ELR (cell line): ENCODE measurements at regions not wholly inside any gene's neighbourhood (a gene's known extent, or its start where the extent isn't known, plus 50 kb on each side); places are given as distances from the start of the nearest gene placed in this dataset.

Source experiments
- DNase-seq: peaks from one replicate; pipeline ENCODE4 v3.0.0-alpha.2; 2015; ENCODE audit warnings: low read depth

DNA sequence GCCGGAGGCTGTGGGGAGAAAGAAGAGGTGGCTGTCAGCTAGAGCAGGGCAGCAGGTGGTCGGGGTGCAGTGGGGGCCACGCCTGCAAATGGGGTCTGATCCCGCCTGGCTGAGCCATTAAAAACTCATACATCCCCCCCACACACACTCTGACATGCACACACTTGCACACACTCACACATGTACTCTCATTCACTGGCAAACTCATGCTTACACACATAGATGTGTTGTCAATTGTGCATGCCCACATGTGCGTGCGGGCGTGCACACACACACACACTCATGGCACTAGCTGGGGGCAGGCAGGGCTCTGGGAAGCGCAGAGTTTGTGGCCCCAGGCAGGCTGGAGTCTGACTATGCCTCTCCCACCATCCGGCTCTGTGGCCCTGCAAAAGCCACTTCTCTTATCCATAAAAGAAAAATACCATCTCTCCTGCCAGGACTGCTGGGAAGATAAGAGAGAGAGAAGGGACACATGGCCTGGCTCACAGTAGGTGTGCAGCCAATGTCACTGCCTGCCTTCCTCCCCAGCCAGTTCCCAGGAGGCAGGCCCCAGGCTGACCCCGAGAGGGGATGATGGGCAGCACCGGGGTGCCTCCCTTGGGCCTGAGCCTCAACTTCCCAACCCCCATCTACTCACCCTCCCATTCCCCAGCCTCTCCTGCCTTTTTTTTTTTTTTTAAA is 163.5 kb upstream of the LINGO1 start:
- DNase-seq = no peak

DNA sequence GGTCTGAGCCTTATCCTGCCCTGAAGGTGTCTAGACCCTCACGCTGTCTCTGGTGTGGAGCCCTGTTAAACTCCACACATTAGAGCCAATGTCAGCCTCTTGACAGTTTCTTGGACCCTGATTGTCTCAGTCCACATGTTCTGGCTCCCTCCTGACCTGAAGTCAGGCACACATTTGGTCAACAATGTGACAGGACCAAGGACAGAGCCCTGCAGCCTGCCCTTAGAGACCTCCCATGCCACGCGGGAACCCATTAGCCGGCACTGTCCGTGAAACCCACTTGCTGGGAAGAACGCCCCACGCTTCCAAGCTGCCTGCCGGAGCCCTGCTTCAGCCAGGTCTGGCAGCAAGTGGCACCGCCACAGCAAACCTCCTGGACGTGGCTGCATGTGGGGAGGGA is 162.7 kb upstream of the LINGO1 start:
- no peak for DNase-seq

DNA sequence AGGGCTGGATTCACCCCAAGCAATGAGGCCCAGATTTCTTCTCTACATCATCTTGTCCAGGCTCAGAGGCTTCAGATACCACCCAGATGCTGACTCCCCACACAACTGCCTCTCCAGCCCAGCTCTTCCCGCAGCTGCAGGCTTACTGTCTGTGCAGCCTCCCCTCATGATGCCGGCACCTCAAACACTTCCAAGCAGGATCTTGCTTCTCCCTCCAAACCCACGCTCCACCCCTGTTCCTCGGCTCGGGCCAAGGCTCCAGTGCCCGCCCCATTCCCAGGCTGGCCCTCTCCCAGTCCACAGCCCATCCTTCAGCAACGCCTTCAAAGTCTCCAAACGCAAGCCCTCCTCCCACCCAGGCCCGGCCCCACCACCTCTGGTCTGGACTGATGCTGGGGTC is 159.2 kb upstream of the LINGO1 start:
- DNase-seq = no peak

DNA sequence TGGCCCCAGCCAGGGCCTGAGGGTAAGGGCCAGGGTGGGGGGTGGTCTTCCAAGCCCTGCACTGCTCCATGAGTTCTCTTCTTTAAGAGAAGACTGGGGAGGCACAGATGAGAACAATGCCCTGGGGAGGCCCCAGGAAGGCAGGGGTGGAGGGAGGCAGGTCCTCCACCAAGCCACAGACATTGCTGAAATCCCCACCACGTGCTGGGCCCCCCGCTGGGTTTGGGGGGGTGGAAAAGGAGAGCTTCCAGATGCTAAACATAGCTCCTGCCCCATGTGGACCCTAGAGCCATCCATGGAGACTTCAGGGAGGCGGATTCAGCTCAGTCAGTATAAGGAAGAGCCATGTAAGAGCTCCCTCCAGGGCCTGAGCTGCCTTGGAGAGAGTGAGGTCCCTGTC is 157.8 kb upstream of the LINGO1 start:
- no peak for DNase-seq

DNA sequence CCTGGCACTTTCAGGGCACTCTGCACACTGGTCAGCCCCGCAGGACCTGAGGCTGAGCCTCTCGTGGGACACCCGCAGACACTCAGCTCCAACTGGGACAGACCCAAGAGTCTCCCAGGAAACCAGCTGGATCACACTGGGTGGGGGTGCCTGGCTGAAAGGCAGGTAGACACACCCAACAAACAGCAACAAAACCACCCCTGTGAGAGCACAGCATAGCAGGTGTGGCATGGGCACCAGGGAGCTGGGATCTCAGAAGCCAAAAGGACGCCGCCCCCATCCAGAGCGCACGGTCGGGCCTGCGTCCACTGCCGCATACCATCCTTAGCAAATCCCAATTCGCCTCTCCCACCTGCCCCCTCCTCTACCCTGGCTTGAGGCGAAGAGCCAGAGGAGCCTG is 154.2 kb upstream of the LINGO1 start:
- no peak for DNase-seq

DNA sequence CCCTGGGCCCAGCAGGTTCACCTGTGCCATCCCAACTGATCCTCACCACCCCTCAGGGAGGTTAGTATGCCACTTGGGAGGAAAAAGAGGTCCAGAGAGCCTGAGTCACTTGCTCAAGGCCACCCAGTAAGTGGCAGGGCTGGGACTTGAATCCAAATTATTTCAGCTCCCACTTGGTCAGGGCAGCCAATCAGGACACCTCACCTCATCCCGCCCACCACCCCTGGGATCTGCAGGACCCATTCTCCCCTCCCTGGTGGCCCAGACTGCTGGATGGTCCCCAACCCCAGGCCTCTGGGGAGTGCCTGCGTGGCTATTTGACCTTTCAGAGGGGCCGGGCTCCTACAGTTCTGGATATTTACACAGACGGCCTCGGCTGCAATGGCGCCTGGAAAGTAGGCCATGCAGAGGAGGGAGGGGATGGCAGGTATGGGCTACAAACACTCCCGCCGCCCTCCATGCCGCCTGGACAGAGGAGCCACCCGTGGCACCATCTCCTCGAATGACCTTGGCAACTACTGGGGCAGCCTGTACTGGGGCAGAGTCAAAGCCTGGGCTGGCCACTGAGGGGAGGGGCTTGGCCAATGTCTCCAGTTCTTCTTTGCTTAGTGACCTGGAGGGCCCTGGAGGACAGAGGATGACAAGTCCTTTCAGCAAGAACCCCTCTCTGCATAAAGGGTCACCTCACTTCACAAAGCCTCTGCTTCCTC is 153.6 kb upstream of the LINGO1 start:
- DNase-seq = no peak

DNA sequence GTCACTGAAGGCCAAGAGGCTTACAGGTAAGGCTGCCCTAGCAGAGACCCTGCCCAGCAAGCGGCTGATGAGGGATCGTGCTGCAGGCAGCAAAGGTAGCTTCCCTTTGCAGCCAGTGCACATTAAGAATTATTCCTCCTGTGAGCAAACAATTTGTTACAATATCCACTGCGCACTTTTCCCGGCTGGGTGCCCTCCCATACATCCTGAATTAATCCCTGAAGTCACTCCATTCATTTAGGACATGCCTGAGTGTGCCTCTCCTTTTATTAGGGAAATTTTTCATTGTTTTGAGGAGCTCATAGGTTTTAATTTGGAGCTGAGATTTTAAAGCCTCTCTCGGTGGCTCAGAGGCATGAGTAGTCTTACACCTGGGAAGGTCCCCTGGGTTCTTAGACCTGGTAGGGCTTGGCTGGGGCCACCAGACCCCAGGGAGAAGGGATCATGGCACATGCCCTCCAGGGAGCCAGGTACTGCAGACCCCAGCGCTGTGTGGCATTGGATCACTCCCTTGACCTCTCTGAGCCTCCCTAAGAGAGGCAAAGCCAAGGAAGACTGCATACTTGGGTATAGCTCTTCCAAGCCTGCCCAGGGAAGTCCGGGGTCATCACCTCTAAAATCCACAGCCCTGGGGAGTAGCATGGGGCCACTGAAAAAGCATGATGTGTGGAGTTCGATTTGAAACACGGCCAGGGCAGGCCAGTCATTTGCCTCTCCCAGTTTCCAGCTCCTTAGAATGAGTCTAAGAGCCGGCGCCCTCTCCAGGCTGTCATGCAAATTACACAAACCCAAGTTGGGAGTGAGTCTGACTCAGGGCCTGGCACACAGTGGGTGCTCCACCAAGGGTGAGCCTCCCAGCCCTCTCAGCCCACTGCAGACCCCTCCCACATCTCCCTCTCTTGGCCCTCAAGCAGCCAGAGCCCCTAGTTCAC is 151.9 kb upstream of the LINGO1 start:
- DNase-seq = peak; percentile 57

DNA sequence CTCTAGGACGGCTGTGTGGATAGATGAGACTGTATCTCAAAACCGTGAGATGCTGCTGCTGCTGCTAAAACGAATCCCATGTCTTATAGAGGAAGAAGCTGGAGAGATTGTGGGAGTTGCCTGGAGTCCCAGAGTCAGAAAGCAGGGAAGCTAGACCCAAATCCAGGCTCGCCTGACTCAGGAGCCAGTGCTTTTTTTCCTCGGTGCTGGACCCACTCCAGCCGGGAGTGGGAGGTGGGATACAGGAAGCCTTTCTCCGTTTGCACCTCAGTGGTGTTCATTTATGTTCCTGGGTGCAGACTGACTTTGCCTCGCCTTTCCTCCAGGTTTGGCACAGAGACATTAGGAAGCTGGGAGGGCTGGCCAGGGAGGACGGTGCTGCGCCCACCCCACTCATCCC is 150.9 kb upstream of the LINGO1 start:
- DNase-seq = no peak

DNA sequence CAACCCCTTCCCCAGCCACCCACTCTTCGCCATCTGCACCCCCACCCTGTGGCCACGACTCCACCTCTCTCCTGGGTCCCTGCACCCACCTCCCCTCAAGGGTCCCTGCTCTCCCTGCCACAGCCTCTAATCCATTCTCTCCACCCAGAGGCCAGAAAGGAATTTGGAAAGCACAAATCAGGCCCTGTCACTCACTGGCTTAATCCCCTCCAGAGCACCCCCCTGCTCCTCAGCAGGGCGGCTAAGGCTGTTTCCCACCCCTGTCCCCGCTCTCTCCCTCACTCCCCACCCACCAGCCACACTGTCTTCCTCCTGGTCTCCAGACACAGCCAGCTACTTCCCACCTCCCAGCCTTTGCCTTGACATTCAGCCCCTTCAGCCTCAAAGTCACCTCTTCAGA is 150.0 kb upstream of the LINGO1 start:
- DNase-seq = no peak

DNA sequence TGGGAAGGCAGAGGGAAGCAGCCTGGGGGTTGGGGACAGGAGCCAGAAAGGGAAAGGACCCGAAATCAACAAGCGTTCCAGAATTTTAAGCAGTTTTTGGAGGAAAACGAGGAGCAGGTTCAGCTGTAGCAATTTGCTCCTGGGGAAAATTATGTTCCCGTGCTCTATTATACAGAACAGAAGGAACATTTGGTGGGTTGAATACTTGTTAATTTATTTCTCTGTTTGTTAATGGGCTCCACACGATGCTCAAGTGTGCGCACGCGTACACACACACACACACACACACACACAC is 149.2 kb upstream of the LINGO1 start:
- no peak for DNase-seq

DNA sequence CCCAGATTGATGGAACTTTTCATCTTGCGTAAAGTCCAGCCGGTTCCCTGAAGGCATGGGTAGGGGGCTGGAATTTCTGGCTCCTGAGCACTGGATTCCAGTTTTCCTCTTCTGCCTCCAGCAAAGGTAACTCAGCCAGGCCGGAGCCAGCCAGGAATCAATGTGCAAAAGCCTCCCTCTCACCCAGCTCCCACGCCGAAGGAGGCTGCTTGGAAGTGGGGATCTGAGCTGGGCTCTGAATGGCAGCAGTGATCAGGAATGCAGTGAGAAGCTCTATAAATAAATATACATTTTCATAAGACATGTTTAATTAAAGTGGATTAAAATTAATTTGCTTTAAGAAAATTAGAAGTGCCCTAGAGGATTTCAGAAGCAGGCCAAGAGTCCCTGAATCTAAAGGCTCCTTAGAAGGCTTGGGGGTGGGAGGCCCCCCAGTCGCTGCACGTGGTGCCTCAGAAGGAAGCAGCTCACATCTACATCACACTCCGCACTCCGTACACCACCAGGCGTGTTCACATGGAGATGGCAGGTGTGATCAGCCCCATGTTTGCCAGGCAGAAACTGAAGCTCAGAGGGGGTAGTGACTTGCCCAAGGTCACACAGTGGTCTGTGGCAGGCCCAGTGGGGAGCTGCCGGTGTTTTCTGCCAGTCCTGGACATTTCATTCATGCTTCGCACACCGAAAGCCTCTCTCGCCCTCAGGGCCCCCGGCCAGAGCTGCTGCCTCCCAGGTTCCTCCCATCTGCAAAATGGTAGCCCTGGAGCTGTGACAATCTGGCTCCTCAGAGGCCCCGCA is 148.6 kb upstream of the LINGO1 start:
- no peak for DNase-seq

DNA sequence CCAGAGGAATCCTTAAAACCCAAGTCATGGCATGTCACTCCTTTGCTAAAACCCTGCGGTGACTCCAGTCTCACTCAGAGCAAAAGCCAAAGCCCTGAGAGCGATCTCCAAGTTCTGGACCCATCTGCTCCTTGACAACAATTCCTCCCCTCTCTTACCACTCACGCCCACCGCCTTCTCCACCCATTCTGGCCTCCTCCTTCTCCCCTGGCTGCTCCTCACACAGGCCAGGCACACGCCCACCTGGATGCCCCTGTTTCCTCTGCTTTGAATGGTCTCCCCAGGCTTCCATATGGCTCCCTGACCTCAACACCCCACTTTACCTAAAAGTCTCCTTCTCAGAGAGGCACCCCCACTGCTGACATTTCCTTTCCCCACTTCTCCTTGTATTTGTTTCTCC is 146.1 kb upstream of the LINGO1 start:
- no peak for DNase-seq

DNA sequence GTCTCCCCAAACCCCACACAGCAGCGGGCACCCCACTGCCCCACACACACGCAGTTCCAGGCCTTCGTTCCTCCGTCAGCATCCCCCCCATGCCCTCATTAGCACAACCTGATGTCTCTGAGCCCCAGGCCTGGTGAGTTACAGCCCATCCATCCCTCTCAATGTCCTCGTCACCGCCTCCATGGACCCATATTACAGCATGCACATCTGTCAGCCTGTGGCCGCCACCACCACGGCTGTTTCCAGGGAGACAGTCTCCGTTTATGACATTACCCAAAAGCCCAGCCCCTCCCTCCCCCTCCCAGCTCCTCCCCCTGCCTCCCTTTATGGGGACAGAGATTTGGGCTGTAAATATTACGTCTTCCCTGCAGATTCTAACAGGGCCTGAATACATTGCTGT is 143.1 kb upstream of the LINGO1 start:
- no peak for DNase-seq

DNA sequence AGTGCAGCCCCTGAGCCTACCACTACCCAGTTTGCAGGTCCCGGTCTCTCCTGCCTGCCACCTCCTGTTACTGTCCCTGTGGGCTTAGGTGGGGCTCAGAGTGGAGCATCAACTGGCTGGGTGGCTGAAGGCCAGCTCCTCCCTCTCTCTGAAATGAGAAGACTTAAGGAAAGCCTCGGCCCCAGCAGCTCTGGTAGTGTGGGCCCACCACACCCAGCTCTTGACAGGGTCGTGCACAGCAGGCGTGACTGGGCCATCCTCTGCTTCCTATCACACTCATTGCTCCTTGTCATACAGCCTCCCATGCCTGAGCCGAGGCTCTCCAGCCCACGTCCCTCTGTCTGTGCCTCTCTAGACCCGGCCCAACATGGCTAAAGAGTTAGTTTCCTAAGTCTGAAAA is 142.7 kb upstream of the LINGO1 start:
- no peak for DNase-seq

DNA sequence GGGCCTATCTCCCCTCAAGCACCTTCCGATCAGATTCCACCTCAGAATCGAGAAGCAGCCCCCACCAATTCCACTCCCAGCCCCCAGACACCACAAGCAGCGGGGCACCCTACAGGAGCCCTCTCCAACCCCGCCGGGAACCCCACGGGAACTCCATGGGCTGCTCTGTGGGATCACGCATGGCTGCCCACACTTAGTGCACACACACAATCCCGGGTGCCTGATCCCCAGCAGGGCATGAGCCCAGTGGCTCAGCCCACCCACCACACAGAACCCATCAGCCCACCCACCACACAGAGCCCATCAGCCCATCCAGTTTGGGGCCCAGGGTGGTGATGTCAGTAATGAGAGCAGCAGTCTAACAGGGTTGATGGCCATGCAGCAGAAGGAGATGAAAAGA is 141.6 kb upstream of the LINGO1 start:
- DNase-seq = no peak

DNA sequence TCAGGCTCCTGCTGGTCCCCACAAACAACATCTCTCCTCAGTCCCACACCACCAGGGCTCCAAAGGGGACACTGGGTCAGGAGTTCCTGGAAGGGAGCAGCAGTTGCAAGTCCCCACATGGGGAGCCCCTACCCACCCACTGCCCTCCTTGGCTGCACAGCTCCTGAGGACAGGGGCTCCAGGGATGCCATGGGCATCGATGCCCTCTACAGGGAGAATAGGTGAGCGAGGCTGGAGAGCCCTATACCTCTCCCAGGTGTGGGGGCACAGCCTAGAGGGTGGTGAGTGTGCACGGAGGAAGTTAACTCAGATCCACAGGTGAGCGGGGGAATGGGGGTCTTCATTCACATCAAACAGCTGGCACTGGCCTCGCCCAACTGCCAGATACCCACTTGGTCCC is 141.2 kb upstream of the LINGO1 start:
- DNase-seq = no peak

DNA sequence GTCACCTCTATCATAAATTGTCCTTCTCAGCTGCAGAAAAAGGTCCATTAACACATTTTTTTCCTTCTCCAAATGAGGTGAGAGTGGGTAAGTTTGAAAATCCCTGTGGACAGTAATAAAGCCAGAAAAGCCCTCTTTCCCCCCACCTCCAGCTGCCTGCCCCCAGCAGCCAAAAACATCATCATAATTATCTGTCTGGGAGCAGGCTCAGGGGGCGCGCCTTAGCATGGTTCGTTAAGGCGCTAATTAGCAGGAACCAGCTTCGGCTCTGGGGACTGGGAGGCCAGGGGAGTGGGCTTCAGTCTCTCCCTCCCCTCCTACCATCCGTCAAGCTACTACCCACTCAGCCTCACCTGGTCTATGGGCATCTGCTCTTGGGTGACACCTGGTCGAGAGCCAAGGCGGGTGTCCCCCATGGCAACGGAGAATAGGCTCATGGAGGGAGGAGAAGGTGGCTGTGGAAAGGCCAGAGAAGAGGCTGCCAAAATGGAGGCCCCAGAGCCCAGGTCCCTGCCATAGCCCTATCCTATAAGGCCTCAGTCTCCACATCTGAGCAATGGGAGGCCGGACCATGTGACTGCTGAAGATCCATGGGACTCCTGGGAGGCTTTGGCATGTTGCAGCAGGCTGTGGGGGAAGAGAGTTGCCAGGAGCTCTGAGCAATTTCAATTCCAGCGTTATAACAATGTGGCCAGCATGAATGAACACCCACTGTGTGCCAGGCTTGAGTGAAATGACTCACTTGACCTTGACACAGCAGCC is 140.1 kb upstream of the LINGO1 start:
- DNase-seq = no peak

DNA sequence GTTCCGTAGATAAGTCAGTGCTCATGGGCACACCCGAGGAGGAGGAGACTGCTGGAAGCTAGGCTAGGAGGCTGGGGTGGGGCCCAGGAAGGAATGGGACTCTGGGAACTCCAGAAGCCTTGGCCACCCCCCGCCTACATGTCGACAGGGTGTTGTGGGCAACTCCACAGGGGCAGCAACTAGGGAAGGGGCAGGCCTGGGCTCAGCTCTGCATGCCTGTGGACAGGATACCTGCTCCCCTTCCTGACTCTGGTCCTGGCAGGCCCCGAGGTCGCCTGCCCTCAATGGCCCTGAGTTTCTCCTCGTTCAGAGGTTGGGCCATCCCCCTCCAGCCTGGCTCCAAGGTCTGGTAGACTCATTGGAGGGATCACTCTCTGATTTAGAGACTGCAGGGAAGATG is 138.9 kb upstream of the LINGO1 start:
- DNase-seq = no peak

DNA sequence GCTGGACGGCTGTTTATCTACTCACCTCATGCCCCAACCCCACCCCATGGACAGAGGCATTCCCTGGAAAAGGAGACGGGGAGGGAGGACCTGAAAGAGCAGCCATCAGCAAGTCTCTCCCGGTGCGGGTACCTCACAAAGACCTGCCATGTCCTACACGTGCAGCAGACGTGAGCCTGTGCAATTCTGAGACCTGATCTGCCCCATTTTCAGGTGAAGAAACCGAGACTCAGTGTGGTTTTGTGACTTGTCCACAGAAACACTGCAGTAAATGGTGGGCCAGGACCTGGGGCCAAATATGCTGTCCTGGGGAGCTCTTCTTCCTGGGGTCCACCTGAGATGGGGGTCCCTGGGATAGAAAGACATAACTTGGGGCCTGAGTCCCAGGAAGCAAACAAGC is 137.0 kb upstream of the LINGO1 start:
- no peak for DNase-seq

DNA sequence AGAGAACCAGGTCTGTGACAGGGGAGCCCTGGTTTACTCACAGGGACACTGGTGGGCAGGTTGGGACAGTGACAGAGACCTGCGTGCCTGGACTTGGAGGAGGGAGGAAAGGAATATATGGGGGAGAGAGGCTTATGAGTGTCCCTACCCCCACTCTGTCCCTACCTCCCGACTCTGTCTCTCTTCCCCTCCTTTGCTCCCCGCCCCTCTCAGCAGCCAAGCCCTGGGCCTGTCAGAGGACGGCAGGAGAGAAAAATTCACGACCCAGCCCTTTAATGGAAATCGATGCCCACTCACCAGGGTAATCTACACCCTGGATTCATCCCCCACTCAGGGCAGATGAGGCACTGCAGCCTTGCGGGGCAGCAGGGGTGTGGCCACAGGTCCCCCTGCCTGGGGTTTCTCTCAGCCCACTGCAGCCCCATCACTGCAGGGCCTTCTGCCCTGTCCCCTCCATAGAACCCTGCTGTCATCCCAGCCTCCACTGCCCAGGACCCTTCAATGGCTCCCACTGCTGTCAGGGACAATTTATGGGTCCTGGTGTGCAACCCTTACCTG is 135.9 kb upstream of the LINGO1 start:
- no peak for DNase-seq

DNA sequence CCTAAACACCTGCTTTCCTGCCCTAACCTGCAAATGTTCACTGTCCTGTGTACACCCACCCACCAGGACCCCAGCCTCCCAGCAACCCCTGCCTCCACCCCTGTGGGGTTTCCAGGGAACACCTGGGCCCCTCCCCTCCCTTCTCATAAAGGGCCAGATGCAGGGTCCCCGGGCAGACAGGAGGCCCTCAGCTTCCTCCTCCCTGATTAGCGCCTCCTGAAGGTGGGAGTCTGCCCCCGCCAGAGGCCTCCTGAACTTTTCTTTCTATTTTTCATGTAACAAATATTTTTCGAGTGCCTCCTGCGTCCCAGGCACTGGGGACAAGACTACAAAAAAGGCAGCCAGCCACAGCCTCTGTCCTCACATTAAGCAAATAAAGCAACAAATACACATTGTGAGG is 135.4 kb upstream of the LINGO1 start:
- DNase-seq = no peak
